ENCODE measurements at regions not wholly inside any gene's neighbourhood (a gene's known extent, or its start where the extent isn't known, plus 50 kb on each side); places are given as distances from the start of the nearest gene placed in this dataset.

GRCh38 chr18:39666541-39666940, 2100.9 kb upstream of the CELF4 start:
- Histone ChIP-seq H3K9me3 (ENCODE audit: low read length) (no peaks in the 10 kb centered on the region), H3K27me3 (ENCODE audit: low read length) (no peaks in the 10 kb centered on the region), H3K36me3 (ENCODE audit: low read depth, low read length) (no peaks in the 10 kb centered on the region), H3K79me2 (ENCODE audit: low read length) (no peaks in the 10 kb centered on the region), H3K9ac (ENCODE audit: low read length) (no peak overlapping the region), H2AFZ (ENCODE audit: low read length) (no peak overlapping the region), H3K9me2 (replicated peaks; ENCODE audit: low read length) (no peaks in the 10 kb centered on the region), H3K27ac (ENCODE audit: low read length) (no peak overlapping the region), H4K20me1 (ENCODE audit: low read length) (no peaks in the 10 kb centered on the region), H3F3A (ENCODE audit: low read length, unreplicated experiment) (no peaks in the 10 kb centered on the region), H3K4me3 (ENCODE audit: low read length) (no peak overlapping the region), H3K4me1 (ENCODE audit: insufficient read depth, low read length) (no peaks in the 10 kb centered on the region), H3K4me2 (ENCODE audit: low read length) (no peak overlapping the region)
- intact Hi-C loops (cut with micrococcal nuclease): no loop called here
- ChIA-PET CTCF (no interaction called here), POLR2A (ENCODE audit: unreplicated experiment) (no interaction called here)
- ATAC-seq (no peak), DNase-seq (no peak)
- TF ChIP-seq EZH2phosphoT487 (IDR thresholded peaks at IDR 0.05; ENCODE audit: borderline replicate concordance, low read length) (no peak), EZH2 (IDR thresholded peaks at IDR 0.05; ENCODE audit: low read length, unreplicated experiment) (no peak), CTCF (conservative IDR thresholded peaks at IDR 0.05; ENCODE audit: low read depth, low read length) (no peak)
- no TSS peak for BruUV-seq (replicated peaks)

- Histone ChIP-seq H3F3A (ENCODE audit: low read length, unreplicated experiment) (no peaks in the 10 kb centered on the region), H3K4me3 (ENCODE audit: low read length) (no peak overlapping the region), H3K9me3 (ENCODE audit: low read length) (no peaks in the 10 kb centered on the region), H3K27me3 (ENCODE audit: low read length) (no peaks in the 10 kb centered on the region), H4K20me1 (ENCODE audit: low read length) (no peaks in the 10 kb centered on the region), H2AFZ (ENCODE audit: low read length) (no peak overlapping the region), H3K36me3 (ENCODE audit: low read depth, low read length) (no peaks in the 10 kb centered on the region), H3K4me2 (ENCODE audit: low read length) (no peak overlapping the region), H3K9ac (ENCODE audit: low read length) (no peak overlapping the region), H3K9me2 (replicated peaks; ENCODE audit: low read length) (no peaks in the 10 kb centered on the region), H3K79me2 (ENCODE audit: low read length) (no peaks in the 10 kb centered on the region), H3K4me1 (ENCODE audit: insufficient read depth, low read length) (no peaks in the 10 kb centered on the region; the same call in 1 of the 2 replicates), H3K27ac (ENCODE audit: low read length) (no peak overlapping the region)
- ATAC-seq: no peak
- DNase-seq: no peak
- CTCF ChIA-PET: no interaction called here
- intact Hi-C loops (cut with micrococcal nuclease): no loop called here
- no peak for TF ChIP-seq EZH2phosphoT487 (IDR thresholded peaks at IDR 0.05; ENCODE audit: borderline replicate concordance, low read length)
- POLR2A ChIA-PET (ENCODE audit: unreplicated experiment): no interaction called here
- no TSS peak for BruUV-seq (replicated peaks)
Observed at GRCh38 chr18:39661856-39662366, 2096.3 kb upstream of the CELF4 start.

- Histone ChIP-seq H3K27me3 (ENCODE audit: low read length) (no peaks in the 10 kb centered on the region), H3K4me2 (ENCODE audit: low read length) (no peak overlapping the region), H3K4me3 (ENCODE audit: low read length) (no peak overlapping the region), H2AFZ (ENCODE audit: low read length) (no peak overlapping the region), H3F3A (ENCODE audit: low read length, unreplicated experiment) (no peaks in the 10 kb centered on the region), H3K9me2 (replicated peaks; ENCODE audit: low read length) (no peaks in the 10 kb centered on the region), H3K4me1 (ENCODE audit: insufficient read depth, low read length) (no peaks in the 10 kb centered on the region; the same call in 1 of the 2 replicates), H3K79me2 (ENCODE audit: low read length) (no peaks in the 10 kb centered on the region), H3K36me3 (ENCODE audit: low read depth, low read length) (no peaks in the 10 kb centered on the region), H4K20me1 (ENCODE audit: low read length) (no peaks in the 10 kb centered on the region), H3K27ac (ENCODE audit: low read length) (no peak overlapping the region), H3K9me3 (ENCODE audit: low read length) (no peaks in the 10 kb centered on the region), H3K9ac (ENCODE audit: low read length) (no peak overlapping the region)
- peak; percentile 6 for DNase-seq
- CTCF ChIA-PET: no interaction called here
- no TSS peak for BruUV-seq (replicated peaks)
- TF ChIP-seq EZH2phosphoT487 (IDR thresholded peaks at IDR 0.05; ENCODE audit: borderline replicate concordance, low read length) (no peak), EZH2 (IDR thresholded peaks at IDR 0.05; ENCODE audit: low read length, unreplicated experiment) (no peak), CTCF (conservative IDR thresholded peaks at IDR 0.05; ENCODE audit: low read depth, low read length) (no peak)
- intact Hi-C loops (cut with micrococcal nuclease): no loop called here
- peak; percentile 24; the same call in 1 of the 2 replicates for ATAC-seq
- POLR2A ChIA-PET (ENCODE audit: unreplicated experiment): no interaction called here
Observed at GRCh38 chr18:39660141-39660540, 2094.5 kb upstream of the CELF4 start.
